ENCODE measurements at regions not wholly inside any gene's neighbourhood (a gene's known extent, or its start where the extent isn't known, plus 50 kb on each side); places are given as distances from the start of the nearest gene placed in this dataset.
A peak's percentile ranks its signal among the peaks of the same experiment; 100 is the strongest.

DNA sequence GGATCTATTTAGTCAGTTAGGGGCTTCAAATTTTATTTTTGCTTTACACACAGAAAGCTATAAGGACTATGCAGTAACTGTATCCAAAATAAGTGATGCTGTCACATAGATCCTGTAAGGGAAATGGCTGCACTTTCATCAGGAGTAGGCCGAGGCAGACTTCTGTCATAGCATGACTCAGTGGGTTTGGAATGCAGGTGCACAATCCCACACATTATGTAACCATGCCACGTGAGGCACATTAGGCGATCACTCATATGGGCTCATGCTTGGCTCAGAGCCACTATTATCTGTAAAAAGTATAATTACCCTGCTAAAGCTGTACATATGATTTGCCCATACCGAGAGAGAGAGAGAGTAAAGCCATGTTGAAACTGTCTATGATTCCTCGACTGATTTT lies 1189.4 kb upstream of the EYS start:
- TF ChIP-seq, protein P1, sequence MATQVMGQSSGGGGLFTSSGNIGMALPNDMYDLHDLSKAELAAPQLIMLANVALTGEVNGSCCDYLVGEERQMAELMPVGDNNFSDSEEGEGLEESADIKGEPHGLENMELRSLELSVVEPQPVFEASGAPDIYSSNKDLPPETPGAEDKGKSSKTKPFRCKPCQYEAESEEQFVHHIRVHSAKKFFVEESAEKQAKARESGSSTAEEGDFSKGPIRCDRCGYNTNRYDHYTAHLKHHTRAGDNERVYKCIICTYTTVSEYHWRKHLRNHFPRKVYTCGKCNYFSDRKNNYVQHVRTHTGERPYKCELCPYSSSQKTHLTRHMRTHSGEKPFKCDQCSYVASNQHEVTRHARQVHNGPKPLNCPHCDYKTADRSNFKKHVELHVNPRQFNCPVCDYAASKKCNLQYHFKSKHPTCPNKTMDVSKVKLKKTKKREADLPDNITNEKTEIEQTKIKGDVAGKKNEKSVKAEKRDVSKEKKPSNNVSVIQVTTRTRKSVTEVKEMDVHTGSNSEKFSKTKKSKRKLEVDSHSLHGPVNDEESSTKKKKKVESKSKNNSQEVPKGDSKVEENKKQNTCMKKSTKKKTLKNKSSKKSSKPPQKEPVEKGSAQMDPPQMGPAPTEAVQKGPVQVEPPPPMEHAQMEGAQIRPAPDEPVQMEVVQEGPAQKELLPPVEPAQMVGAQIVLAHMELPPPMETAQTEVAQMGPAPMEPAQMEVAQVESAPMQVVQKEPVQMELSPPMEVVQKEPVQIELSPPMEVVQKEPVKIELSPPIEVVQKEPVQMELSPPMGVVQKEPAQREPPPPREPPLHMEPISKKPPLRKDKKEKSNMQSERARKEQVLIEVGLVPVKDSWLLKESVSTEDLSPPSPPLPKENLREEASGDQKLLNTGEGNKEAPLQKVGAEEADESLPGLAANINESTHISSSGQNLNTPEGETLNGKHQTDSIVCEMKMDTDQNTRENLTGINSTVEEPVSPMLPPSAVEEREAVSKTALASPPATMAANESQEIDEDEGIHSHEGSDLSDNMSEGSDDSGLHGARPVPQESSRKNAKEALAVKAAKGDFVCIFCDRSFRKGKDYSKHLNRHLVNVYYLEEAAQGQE (IDR thresholded peaks at IDR 0.05; ENCODE audit: low read depth), result no peak
- TF ChIP-seq, protein P2, sequence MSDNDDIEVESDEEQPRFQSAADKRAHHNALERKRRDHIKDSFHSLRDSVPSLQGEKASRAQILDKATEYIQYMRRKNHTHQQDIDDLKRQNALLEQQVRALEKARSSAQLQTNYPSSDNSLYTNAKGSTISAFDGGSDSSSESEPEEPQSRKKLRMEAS (IDR thresholded peaks at IDR 0.05), result peak; percentile 39; the same call in 1 of the 2 replicates
- TF ChIP-seq, protein P3, sequence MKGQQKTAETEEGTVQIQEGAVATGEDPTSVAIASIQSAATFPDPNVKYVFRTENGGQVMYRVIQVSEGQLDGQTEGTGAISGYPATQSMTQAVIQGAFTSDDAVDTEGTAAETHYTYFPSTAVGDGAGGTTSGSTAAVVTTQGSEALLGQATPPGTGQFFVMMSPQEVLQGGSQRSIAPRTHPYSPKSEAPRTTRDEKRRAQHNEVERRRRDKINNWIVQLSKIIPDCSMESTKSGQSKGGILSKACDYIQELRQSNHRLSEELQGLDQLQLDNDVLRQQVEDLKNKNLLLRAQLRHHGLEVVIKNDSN (IDR thresholded peaks at IDR 0.05), result peak; percentile 85
- TF ChIP-seq YY1 (IDR thresholded peaks at IDR 0.05; ENCODE audit: low read depth), result 0 out of 2 replicates have a peak, but pooled peaks have one; percentile 15
- TF ChIP-seq TEAD4 (IDR thresholded peaks at IDR 0.05), result peak; percentile 71
- peak; percentile 67 for TF ChIP-seq CEBPB (IDR thresholded peaks at IDR 0.05)
- TF ChIP-seq NFIC (IDR thresholded peaks at IDR 0.05), result peak; percentile 64
- TF ChIP-seq TCF12 (IDR thresholded peaks at IDR 0.05; ENCODE audit: low read depth), result no peak

DNA sequence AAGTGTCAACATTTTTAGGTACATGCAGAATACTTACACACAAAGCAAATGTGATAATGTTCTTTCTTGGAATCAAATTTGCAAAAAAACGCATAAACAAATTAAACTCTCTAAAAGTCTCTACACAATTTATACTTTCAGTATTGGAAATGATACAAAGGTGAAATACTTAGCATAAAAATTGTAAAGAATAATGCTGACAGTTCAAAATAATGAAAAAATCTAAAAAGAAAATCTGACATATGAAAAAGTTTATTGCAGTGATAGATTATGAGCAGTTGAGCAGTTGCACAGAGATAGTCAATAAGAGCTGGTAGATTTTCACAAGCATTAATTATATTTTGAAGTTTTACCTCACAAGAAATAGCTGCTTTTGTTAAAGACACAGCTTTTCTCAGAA lies 1176.4 kb upstream of the EYS start:
- no peak for TF ChIP-seq TAF1 (IDR thresholded peaks at IDR 0.05; ENCODE audit: low read depth)
- TF ChIP-seq YY1 (IDR thresholded peaks at IDR 0.05; ENCODE audit: low read depth), result no peak
- no peak for TF ChIP-seq RAD21 (IDR thresholded peaks at IDR 0.05; ENCODE audit: low read depth)
- TF ChIP-seq, protein P3 (IDR thresholded peaks at IDR 0.05), result no peak
- TF ChIP-seq FOXM1 (IDR thresholded peaks at IDR 0.05; ENCODE audit: borderline replicate concordance, low read depth), result no peak
- TF ChIP-seq, protein P1 (IDR thresholded peaks at IDR 0.05; ENCODE audit: low read depth), result no peak
- no peak for TF ChIP-seq ZBTB7A (IDR thresholded peaks at IDR 0.05; ENCODE audit: low read depth)
- no peak for TF ChIP-seq EP300 (IDR thresholded peaks at IDR 0.05; ENCODE audit: borderline replicate concordance)
- TF ChIP-seq TEAD4 (IDR thresholded peaks at IDR 0.05), result no peak
- TF ChIP-seq EGR1 (IDR thresholded peaks at IDR 0.05), result no peak
- no peak for TF ChIP-seq TCF12 (IDR thresholded peaks at IDR 0.05; ENCODE audit: low read depth)
- no peak for TF ChIP-seq CEBPB (IDR thresholded peaks at IDR 0.05)
- TF ChIP-seq NFIC (IDR thresholded peaks at IDR 0.05), result no peak

DNA sequence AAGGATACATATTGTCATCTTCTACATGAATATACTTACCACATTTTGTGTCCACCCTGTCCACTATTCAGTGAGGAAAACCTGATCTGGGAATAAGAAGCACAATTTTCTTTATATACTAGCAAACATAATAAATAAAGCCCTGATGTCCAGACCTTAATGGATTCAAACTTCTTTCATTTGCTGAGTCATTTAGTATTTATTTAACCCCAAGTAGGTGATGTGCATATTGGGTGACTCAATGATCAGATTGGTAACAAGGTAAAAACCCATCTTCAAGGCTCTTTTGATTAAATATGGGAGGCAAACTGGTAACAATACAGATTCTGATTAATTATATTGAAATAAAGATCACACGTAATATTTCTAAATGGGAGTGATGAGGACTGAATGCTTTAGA lies 1159.8 kb upstream of the EYS start:
- TF ChIP-seq TCF12 (IDR thresholded peaks at IDR 0.05; ENCODE audit: low read depth) (no peak), EP300 (IDR thresholded peaks at IDR 0.05; ENCODE audit: borderline replicate concordance) (no peak), YY1 (IDR thresholded peaks at IDR 0.05; ENCODE audit: low read depth) (no peak), ZBTB7A (IDR thresholded peaks at IDR 0.05; ENCODE audit: low read depth) (no peak), TEAD4 (IDR thresholded peaks at IDR 0.05) (no peak), EGR1 (IDR thresholded peaks at IDR 0.05) (no peak), CREB1 (IDR thresholded peaks at IDR 0.05; ENCODE audit: low read depth) (no peak), RAD21 (IDR thresholded peaks at IDR 0.05; ENCODE audit: low read depth) (no peak), FOXM1 (IDR thresholded peaks at IDR 0.05; ENCODE audit: borderline replicate concordance, low read depth) (no peak), NFIC (IDR thresholded peaks at IDR 0.05) (no peak), CEBPB (IDR thresholded peaks at IDR 0.05) (no peak), TAF1 (IDR thresholded peaks at IDR 0.05; ENCODE audit: low read depth) (no peak)
- TF ChIP-seq, protein P1 (IDR thresholded peaks at IDR 0.05; ENCODE audit: low read depth), result no peak
- TF ChIP-seq, protein P2 (IDR thresholded peaks at IDR 0.05), result no peak
- TF ChIP-seq, protein P3 (IDR thresholded peaks at IDR 0.05), result no peak

DNA sequence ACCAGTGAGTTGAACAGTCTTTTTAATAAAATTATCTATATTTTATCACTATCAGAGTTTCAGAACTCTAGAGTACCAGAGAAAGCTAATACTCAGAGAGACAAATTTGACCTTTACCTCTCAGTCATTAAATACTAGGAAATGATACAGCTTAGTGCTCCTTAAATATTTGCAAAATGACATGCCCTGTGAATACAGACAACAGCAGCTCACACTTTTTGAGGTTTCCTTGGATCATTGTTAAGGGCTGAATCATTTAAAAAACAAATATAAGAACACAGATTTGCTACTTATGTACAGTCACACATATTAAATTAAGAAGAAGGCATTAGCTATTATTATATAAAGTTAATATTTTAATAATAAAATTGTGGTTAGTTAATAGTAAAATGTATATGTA lies 1158.7 kb upstream of the EYS start:
- TF ChIP-seq CEBPB (IDR thresholded peaks at IDR 0.05), result no peak
- TF ChIP-seq, protein P2 (IDR thresholded peaks at IDR 0.05), result no peak
